ENCODE measurements at regions not wholly inside any gene's neighbourhood (a gene's known extent, or its start where the extent isn't known, plus 50 kb on each side); places are given as distances from the start of the nearest gene placed in this dataset.

DNA sequence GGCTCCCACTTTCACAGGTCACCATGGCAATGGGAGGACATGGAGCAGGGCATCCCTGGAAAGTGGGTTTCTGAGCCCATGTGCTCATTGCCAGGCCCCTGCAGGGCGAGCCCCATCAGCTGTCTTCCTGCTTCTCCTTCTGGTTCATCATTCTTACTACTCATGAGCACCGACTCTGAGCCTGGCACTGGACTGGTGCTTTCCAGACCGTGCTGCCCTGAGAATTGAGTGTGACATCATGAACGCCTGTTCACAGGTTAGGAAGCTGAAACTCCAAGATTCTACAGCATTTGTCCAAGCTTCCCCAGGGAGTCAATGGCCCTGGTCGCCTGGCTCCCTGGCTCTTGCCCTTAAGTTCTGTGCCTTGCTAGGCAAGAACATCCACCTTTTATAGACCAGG is 210.4 kb upstream of the ZNF536 start:
- DNase-seq (peak; percentile 9), ATAC-seq (no peak)
- Mint-ChIP-seq H3K27ac (no peak overlapping the region), H3K4me1 (no peaks in the 10 kb centered on the region), H3K4me3 (no peak overlapping the region), H3K36me3 (no peaks in the 10 kb centered on the region), H3K27me3 (no peaks in the 10 kb centered on the region), H3K9me3 (ENCODE audit: low read depth) (no peaks in the 10 kb centered on the region)
- CTCF ChIA-PET, result no interaction called here

DNA sequence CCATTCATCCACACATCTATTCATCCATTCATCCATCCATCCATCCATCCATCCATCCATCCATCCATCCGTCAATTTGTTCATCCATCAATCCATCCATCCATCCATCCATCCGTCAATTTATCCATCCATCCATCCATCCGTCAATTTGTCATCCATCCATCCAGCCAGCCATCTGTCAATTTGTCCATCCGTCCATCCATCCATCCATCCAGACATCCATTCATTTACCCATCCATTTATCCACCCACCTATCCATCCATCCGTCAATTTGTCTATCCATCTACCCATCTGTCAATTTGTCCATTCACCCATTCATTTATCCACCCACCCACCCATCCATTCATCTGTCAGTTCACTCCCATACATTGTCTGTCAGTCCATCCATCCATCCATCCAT is 209.5 kb upstream of the ZNF536 start:
- DNase-seq (no peak), ATAC-seq (no peak)
- Mint-ChIP-seq H3K4me1 (no peaks in the 10 kb centered on the region), H3K27ac (no peak overlapping the region), H3K9me3 (ENCODE audit: low read depth) (no peaks in the 10 kb centered on the region), H3K4me3 (no peak overlapping the region), H3K36me3 (no peaks in the 10 kb centered on the region), H3K27me3 (no peaks in the 10 kb centered on the region)
- CTCF ChIA-PET, result no interaction called here

DNA sequence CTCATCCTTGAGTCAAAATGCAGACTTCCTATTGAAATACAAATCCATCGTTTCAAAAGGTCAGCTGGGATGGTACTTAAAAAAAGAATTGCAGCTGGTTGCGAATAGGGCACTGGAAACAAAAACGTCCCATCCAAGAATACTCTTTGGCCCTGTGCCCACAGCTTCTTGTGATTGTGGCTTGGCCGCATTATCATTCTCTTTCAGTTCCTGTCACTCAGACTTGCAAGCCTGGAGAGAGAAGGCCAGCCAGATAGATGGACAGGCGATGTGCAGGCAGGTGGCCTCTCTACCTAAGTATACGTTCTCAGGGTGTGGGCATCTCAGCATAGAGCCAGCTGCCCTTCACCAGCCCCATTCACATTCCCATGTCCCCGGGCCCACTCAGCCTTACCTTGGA is 208.5 kb upstream of the ZNF536 start:
- Mint-ChIP-seq H3K9me3 (ENCODE audit: low read depth) (no peaks in the 10 kb centered on the region), H3K27ac (no peak overlapping the region), H3K4me3 (no peak overlapping the region), H3K27me3 (no peaks in the 10 kb centered on the region), H3K4me1 (no peaks in the 10 kb centered on the region), H3K36me3 (no peaks in the 10 kb centered on the region)
- CTCF ChIA-PET, result no interaction called here
- DNase-seq (no peak), ATAC-seq (no peak)

DNA sequence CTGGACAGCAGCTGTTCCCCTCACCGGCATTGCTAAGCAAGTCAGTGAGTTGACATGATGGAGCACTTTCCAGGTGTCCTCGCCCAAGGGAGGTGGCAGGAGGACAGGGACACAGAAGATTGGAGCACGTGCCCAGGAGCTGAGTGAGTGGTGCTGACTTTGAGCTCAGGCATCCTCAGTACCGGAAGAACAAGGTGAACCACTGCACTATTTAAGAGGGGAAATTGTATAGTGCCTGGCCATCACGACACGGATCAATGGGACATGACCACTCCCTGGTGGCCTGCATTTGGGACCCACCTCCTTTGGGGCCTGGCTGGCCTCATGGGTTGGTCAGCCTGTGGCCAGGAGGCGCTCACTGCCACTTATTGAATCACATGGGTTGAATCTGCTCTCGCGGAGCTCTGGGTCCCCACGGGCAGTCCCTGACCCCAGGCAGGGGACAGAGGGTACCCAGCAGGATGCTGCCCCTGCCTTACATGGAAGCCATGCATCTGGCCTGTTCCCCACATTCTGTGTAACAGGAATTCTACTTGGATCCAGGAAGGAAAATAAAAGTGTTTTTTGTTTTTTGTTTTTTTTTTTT is 206.9 kb upstream of the ZNF536 start:
- H3K36me3 Mint-ChIP-seq, result no peaks in the 10 kb centered on the region
- no peak overlapping the region for H3K27ac Mint-ChIP-seq
- H3K4me1 Mint-ChIP-seq, result no peaks in the 10 kb centered on the region
- ATAC-seq (no peak), DNase-seq (no peak)
- H3K4me3 Mint-ChIP-seq, result no peak overlapping the region
- H3K9me3 Mint-ChIP-seq (ENCODE audit: low read depth), result no peaks in the 10 kb centered on the region
- CTCF ChIA-PET, result no interaction called here
- no peaks in the 10 kb centered on the region for H3K27me3 Mint-ChIP-seq

DNA sequence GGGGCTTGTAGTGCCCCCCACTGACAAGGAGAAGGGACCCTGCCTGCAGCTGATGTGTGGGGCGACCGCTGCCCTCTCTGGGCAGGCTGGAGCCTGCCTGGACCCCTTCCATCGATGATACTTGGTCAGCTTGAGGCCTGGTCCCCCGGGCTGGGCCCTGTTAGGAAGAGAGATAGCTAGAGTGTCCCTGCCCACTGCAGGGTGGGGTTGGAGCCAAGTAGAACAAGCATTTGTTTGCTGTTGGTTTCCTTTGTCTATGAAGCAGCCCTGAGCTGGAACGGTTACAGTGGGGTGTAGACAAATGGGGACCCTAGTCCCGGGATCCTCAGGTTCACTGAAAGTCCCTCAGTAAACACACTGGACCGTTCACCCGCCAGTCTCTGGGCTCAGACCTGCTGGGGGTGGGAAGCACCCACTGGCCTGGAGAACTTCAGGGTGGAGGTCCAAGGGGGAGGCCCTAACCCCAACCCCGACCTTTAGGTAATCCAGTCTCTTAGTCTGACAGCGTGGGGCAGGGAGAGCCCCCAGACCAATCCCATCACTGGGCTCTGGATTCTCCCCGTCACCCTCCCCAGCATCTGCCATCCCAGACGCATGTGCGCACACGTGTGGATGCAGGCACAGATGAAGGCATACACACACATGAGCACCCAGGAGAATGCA is 204.8 kb upstream of the ZNF536 start:
- no peaks in the 10 kb centered on the region for H3K27me3 Mint-ChIP-seq
- no peak for ATAC-seq
- H3K27ac Mint-ChIP-seq, result no peak overlapping the region
- H3K36me3 Mint-ChIP-seq, result no peaks in the 10 kb centered on the region
- no peaks in the 10 kb centered on the region for H3K4me1 Mint-ChIP-seq
- H3K9me3 Mint-ChIP-seq (ENCODE audit: low read depth), result no peaks in the 10 kb centered on the region
- CTCF ChIA-PET, result no interaction called here
- H3K4me3 Mint-ChIP-seq, result no peak overlapping the region
- DNase-seq, result no peak

DNA sequence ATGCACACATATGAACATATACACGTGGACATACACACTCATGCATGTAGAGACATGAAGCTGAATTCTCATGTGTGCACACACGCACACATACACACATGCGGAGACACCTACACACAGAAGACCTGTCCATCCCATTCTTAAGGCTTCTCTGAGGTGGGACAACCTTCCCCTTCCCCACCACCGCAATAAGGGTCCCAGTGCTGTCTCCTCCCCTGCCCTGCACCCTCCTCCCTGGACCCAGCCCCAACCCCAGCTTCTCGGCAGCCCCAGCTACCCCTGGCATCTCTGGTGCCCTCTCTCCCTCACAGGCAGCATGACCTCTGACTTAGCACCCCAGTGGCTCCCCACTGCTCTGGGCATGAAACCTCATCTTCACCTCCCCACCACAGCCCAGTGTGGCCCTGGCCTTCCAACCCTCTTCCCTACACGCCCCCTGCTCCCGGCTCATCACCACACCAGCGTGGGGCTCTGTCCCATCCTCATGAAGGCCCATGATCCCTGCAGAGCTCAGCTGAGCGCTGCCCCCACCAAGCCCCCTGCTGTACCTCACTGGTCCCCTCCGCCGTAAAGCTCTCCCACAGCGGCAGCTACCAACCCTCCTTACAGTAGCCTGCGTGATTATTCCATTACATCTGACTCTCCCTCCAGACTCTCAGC is 204.1 kb upstream of the ZNF536 start:
- CTCF ChIA-PET, result no interaction called here
- no peaks in the 10 kb centered on the region for H3K9me3 Mint-ChIP-seq (ENCODE audit: low read depth)
- H3K27me3 Mint-ChIP-seq, result no peaks in the 10 kb centered on the region
- H3K4me1 Mint-ChIP-seq, result no peaks in the 10 kb centered on the region
- H3K27ac Mint-ChIP-seq, result no peak overlapping the region
- ATAC-seq, result no peak
- DNase-seq, result no peak
- no peaks in the 10 kb centered on the region for H3K36me3 Mint-ChIP-seq
- H3K4me3 Mint-ChIP-seq, result no peak overlapping the region

DNA sequence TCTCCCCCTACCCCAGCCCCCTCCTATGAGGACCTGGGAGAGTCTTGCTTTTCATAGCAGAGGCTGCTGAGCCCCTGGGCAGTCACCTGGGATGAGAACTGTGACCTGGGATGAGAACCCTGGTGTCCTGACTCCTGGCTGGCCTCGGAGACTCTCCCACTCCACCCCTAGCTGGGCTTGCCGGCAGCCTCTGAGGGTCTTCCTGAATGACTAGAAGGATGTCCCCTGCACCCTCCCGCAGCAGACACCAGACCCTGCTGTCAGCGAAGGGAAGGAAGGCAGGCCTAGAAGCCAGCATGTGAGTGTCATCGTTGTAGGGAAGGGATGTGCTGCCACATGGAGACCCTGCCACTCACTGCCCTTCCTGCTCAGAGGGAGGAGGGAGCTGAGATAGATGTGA is 203.4 kb upstream of the ZNF536 start:
- H3K36me3 Mint-ChIP-seq, result no peaks in the 10 kb centered on the region
- H3K9me3 Mint-ChIP-seq (ENCODE audit: low read depth), result no peaks in the 10 kb centered on the region
- H3K4me1 Mint-ChIP-seq, result no peaks in the 10 kb centered on the region
- ATAC-seq (no peak), DNase-seq (no peak)
- no peaks in the 10 kb centered on the region for H3K27me3 Mint-ChIP-seq
- no peak overlapping the region for H3K27ac Mint-ChIP-seq
- CTCF ChIA-PET, result no interaction called here
- H3K4me3 Mint-ChIP-seq, result no peak overlapping the region

DNA sequence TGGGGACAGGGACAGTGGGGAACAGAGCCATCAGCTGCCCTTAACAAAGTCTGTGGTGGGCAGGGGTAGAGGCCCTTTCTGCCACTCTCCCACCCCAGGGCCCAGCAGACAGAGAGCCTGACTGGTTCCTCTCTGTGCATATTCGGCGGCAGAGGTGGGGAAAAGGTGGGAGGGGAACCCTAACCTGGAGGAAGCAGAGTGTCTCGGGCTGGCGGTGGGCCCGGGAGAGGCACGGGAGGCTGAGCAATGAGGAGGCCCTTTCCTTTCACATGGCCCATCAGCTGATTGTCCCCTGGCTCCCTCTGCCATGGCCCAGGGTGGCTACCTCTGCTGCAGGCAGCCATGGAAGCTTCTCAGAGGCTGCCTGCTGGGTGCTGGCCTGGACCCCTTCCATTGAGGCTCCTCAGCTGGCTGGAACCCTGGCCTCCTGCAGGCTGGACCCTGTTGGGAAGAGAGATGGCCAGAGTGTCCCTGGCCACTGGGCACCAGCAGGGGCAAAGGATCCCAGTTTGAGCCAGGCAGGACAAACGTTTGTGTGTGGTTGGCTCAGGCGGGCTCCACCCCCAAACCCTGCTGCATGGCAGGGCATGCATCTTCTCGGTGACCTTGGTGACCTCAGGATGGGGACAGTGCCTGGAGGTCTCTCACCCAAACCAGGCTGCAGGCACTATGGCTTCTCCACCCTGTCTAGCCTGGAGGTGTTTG is 202.8 kb upstream of the ZNF536 start:
- ATAC-seq, result no peak
- Mint-ChIP-seq H3K27me3 (no peaks in the 10 kb centered on the region), H3K27ac (no peak overlapping the region), H3K36me3 (no peaks in the 10 kb centered on the region), H3K9me3 (ENCODE audit: low read depth) (no peaks in the 10 kb centered on the region), H3K4me3 (no peak overlapping the region), H3K4me1 (no peaks in the 10 kb centered on the region)
- DNase-seq, result no peak
- CTCF ChIA-PET, result no interaction called here

DNA sequence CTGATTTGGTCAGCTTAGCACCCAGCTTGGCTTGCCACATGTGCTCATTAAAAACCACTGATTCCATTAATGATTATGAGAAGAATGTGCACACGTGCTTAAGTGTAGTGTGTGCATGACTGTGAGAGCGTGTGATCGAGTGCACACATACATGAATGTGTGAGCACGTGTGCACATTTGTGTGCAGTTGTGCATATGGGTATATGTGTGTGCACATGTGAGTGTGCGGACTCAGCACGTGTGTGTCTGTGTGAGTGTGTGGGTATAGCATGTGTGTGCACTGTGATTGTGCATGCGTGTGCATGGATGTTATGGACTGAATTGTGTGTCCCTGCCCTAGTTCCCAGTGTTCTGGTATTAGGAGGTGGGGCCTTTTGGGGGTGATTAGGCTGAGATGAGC is 202.1 kb upstream of the ZNF536 start:
- CTCF ChIA-PET, result no interaction called here
- H3K27ac Mint-ChIP-seq, result no peak overlapping the region
- ATAC-seq (no peak), DNase-seq (no peak)
- H3K4me1 Mint-ChIP-seq, result no peaks in the 10 kb centered on the region
- H3K4me3 Mint-ChIP-seq, result no peak overlapping the region
- no peaks in the 10 kb centered on the region for H3K9me3 Mint-ChIP-seq (ENCODE audit: low read depth)
- no peaks in the 10 kb centered on the region for H3K27me3 Mint-ChIP-seq
- H3K36me3 Mint-ChIP-seq, result no peaks in the 10 kb centered on the region

DNA sequence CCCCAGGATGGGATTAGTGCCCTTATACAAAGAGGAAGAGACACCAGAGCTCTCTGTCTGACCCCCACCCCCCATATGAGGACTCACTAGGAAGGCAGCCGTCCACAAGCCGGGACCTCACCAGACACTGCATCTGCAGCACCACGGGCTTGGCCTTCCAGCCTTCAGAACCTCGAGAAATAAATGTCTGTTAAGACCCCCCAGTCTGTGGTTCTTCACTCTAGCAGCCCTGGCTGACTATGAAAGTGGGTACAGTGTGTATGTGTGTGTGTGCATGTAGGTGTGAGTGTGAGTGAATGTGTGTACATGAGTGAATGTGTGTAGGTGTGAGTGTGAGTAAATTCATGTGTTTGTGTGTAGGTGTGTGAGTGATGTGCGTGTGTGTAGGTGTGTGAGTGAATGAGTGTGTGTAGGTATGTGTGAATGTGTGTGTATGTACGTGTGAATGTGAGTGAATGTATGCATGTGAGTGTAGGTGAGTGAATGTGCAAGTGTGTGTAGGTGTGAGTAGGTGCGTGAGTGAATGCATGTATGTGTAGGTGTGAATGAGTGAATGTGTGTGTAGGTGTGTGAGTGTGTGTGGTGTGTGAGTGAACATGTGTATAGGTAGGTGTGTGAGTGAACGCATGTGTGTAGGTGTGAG is 201.6 kb upstream of the ZNF536 start:
- H3K27ac Mint-ChIP-seq, result no peak overlapping the region
- no peak for DNase-seq
- no peaks in the 10 kb centered on the region for H3K36me3 Mint-ChIP-seq
- CTCF ChIA-PET, result no interaction called here
- H3K27me3 Mint-ChIP-seq, result no peaks in the 10 kb centered on the region
- no peaks in the 10 kb centered on the region for H3K9me3 Mint-ChIP-seq (ENCODE audit: low read depth)
- no peak overlapping the region for H3K4me3 Mint-ChIP-seq
- no peak for ATAC-seq
- no peaks in the 10 kb centered on the region for H3K4me1 Mint-ChIP-seq

DNA sequence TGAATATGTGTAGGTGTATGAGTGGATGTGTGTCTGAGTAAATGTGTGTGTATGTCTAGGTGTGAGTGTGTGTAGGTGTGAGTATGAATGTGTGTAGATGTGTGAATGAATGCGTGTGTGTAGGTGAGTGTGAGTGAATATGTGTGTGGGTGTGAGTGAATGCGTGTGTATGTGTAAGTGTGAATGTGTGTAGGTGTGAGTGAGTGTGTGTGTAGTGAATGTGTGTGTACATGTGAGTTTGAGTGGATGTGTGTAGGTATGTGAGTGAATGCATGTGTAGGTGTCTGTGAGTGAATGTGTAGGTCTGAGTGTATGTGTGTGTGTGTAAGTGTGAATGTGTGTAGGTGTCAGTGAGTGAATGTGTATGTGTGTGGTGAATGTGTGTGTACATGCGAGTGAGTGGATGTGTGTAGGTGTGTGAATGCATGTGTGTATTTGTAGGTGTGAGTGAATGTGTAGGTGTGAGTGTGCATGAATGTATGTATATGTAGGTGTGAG is 201.0 kb upstream of the ZNF536 start:
- ATAC-seq, result no peak
- H3K4me3 Mint-ChIP-seq, result no peak overlapping the region

DNA sequence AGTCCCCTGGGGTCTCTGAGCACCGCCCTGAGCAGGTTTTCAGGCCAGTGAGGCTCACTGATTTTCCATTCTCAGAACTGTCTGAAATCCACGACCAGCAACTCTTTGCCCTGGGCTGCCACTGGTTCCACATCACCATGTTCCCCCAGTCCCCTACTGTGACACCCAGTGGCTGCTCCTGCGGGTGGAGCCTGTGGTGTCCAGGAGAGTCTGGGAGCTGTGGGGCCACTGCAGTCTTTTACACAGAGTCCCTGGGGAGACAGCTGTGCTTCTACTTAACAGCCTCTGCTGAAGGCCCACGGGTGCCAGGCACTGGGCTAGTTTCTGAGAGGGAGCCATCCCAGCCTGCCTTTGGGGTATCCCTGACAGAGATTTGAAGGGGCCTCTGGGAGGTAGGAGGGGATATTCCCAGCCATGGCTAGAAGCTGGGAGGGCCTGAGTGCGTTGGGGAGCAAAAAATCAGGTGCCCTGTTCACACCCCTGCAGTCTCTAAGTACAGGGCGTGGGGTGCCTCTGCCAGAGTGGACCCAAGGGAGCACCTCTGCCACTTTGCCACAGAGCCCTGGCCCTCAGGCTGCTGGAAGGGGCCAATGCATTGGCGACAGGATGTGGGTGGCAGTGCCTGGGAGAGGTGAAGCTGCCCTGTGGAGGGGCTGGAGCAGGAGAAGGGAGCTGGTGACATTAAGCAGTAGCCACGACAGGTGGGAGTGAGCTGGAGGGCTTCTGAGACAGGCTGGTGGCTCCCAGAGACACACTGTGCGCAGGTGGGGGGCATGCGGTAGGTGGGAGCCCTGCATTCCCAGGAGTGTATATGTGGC is 200.2 kb upstream of the ZNF536 start:
- no peaks in the 10 kb centered on the region for H3K36me3 Mint-ChIP-seq
- no peak overlapping the region for H3K27ac Mint-ChIP-seq
- CTCF ChIA-PET, result no interaction called here
- H3K4me1 Mint-ChIP-seq, result no peaks in the 10 kb centered on the region
- no peaks in the 10 kb centered on the region for H3K27me3 Mint-ChIP-seq
- DNase-seq (no peak), ATAC-seq (no peak)
- no peak overlapping the region for H3K4me3 Mint-ChIP-seq
- no peaks in the 10 kb centered on the region for H3K9me3 Mint-ChIP-seq (ENCODE audit: low read depth)

More for the DNA sequence above, 201.0 kb upstream of the ZNF536 start:
- no peaks in the 10 kb centered on the region for H3K4me1 Mint-ChIP-seq
- no peaks in the 10 kb centered on the region for H3K9me3 Mint-ChIP-seq (ENCODE audit: low read depth)
- no peaks in the 10 kb centered on the region for H3K27me3 Mint-ChIP-seq
- no peak for DNase-seq
- CTCF ChIA-PET, result no interaction called here
- H3K27ac Mint-ChIP-seq, result no peak overlapping the region
- no peaks in the 10 kb centered on the region for H3K36me3 Mint-ChIP-seq

DNA sequence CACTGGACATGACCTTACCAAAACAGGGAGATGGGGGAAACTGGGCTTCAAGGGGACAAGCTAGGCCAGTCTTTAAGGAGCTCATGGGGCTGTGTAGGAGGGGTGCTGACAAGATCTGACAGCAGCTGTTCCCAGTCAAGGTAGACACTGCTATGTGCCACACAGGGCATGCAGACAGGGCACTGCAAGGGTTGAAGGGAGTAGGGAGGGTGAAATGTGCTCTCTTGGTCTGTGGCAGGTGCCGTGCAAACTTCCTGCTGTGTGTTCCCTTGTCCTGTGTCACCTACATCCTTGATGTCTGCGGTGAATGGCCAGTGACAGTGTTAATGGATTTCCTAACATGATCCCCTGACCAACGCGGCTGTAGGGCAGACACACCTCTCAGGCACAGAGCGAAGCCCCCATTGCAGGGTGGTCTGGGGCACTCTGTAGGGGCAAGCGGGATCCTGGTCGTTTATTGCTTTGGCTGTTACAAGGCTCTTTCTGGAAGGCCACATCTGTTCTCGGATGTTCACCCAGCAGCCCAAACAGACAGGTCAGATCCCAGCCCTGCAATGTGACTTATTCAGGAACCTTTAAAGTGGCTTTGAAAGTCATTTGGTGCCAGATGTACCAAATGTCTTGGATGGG is 199.5 kb upstream of the ZNF536 start:
- no peaks in the 10 kb centered on the region for H3K27me3 Mint-ChIP-seq
- no peak overlapping the region for H3K27ac Mint-ChIP-seq
- H3K4me3 Mint-ChIP-seq, result no peak overlapping the region
- DNase-seq (no peak), ATAC-seq (no peak)
- no peaks in the 10 kb centered on the region for H3K9me3 Mint-ChIP-seq (ENCODE audit: low read depth)
- CTCF ChIA-PET, result no interaction called here
- no peaks in the 10 kb centered on the region for H3K4me1 Mint-ChIP-seq
- H3K36me3 Mint-ChIP-seq, result no peaks in the 10 kb centered on the region
